ENCODE measurements at regions not wholly inside any gene's neighbourhood (a gene's known extent, or its start where the extent isn't known, plus 50 kb on each side); places are given as distances from the start of the nearest gene placed in this dataset.

- no peak for DNase-seq (ENCODE audit: low spot score)
Measured at GRCh38 chr2:8536686-8537561, 144.9 kb upstream of the ID2 start.

GRCh38 chr2:8537562-8538155 lies 144.2 kb upstream of the ID2 start:
- DNase-seq (ENCODE audit: low spot score) = no peak

DNA sequence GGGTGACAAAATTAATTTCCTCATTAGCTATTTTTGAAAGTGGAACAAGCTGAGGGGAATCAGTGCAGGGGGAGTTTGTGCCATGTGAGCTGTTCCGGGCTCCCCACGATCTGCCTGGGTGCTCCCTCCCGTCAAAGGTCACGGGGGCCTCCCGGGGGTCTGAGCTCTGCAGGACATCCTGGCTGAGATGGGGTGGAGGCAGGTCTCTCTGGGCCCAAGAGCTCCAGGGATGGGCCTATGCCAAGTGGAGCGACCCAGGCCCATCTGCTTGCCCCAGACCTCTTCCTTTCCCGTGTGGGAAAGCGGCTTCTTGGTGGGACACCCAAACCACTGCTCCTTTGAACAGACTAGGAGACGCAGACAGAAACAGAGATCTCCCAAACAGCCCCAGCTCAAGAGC lies 143.3 kb upstream of the ID2 start:
- no peak for DNase-seq (ENCODE audit: low spot score)

DNA sequence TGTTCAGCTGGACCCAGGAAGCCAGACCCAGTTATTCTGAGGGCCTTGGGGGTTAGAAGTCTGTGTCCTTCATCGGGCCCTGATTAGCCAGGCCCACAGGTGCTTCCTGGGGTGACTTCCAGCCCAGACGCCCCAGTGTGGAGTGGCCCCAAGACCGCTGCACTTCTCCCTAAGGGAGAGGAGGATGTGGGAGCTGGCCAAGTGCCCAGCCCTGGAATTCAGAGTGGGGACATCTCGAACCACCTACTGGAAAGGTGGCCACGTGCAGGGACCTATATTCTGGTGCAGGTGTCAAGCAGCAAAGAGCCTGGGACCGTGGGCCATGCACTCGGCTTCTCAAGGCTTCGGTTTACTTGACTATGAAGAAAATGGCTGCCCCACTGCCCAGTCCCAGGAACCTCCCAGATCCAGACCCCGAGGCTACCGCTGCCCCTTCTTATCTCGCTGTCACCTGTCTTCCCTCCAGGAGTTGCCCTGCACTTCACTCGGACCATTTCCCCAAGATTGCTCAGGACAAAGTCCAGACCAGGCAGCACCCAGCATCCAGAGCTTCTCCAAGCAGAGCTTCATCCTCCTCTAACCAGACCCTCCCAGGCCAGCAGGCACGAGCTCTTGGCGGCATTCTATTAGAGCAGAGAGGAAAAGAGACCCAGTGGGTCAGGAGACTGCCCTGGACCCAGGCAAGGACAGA lies 142.8 kb upstream of the ID2 start:
- no peak for DNase-seq (ENCODE audit: low spot score)

- peak; percentile 83 for DNase-seq (ENCODE audit: low spot score)
Measured at GRCh38 chr2:8539743-8540551, 141.9 kb upstream of the ID2 start.

DNA sequence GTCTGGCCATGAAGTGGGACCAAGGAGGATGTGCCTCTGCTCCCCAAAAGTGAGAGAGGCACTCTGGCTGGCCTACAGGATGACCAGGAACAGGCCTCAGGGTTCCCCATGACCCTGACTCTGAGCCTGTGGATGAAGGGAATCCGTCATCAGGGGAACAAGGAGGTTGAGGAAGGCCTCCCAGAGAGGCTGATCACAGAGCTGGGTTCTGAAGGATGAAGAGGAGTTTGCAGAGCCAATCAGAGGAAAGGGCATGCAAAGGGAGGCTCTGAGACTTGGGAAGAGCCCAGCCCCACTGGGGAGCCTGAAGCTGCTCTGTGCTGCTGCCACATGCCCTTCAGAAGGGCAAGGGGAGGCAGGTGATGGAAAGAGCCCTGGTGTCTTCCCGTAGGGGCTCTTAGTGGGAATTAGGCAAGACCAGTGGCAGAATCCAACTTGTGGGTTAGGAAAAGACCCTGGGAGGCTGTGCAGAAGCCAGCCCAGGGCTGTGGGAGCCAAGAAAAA lies 141.3 kb upstream of the ID2 start:
- no peak for DNase-seq (ENCODE audit: low spot score)

- DNase-seq (ENCODE audit: low spot score) = no peak
Measured at GRCh38 chr2:8541223-8541622, 140.6 kb upstream of the ID2 start.

GRCh38 chr2:8541636-8542035 lies 140.2 kb upstream of the ID2 start:
- DNase-seq (ENCODE audit: low spot score) = no peak

GRCh38 chr2:8542381-8543059 lies 139.3 kb upstream of the ID2 start:
- no peak for DNase-seq (ENCODE audit: low spot score)

- DNase-seq (ENCODE audit: low spot score) = no peak
Measured at GRCh38 chr2:8543060-8543382, 138.8 kb upstream of the ID2 start.

DNA sequence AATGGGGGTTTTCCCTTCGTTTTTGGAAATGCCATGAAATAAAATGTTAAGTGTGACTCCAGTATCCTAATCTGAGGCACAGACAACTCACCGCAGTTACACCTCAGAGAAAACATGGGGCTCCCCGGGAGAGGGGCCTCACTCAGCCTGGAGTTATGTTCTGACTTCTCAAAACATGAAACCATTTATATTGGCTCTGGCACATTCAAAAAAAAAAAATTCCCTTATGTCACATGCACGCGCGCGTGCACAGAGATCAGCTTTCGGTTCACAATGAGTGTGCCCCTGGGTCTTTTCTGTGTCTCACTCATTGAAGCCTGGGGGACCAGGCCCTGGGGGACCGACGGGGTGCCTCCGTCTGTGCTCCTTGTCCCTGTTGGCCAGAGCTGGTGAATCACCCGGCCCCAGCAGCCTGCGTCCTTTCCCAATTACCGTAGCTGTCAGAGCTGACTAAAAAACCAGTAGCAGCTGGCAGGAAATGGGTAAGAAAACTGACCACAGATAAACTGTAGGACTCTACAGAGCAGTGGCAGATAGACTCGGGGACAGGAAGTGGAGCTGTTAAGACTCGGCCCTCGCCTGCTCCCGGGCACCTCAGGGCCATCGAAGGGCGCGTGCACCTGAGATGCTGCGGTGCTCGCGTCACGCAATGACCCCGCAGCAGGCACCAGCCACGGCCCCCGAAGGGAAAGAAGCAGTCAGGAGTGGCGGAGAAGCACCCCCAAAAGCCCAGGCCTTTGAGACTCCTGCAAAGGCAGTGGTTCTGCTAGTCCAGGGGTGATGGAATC lies 138.3 kb upstream of the ID2 start:
- DNase-seq (ENCODE audit: low spot score) = no peak

DNA sequence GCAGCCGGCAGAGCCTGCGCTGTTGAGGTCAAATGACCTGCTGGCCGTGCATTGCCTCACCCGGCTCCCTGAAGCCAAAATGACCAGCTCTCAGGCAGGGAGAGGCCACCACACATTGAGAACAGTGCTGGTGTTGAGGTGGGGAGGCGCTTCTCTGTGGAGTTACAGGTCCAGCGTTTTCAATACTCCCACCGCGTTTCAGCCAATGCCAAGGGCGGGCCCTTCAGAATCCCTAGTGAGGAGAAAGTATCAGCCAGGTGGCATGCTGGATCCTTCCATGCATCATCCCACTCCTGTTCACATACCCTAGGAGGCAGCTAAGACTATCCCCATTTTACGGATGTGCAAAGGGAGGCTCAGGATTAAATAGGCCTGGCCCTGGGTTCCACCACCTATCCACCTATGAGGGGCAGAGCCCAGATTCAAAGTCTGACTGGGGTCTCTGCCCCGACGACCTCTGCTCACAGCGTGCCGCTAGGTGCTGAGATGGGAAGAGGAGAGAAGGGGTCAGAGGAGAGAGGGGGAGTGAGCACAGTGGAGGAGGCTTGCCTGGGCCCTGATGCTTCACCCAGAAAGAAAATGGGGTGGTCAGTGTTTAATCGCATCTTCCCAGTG lies 137.6 kb upstream of the ID2 start:
- DNase-seq (ENCODE audit: low spot score) = no peak

- DNase-seq (ENCODE audit: low spot score) = peak; percentile 65
Measured at GRCh38 chr2:8544786-8545694, 136.8 kb upstream of the ID2 start.

GRCh38 chr2:8545695-8546611 lies 135.9 kb upstream of the ID2 start:
- DNase-seq (ENCODE audit: low spot score) = no peak

DNA sequence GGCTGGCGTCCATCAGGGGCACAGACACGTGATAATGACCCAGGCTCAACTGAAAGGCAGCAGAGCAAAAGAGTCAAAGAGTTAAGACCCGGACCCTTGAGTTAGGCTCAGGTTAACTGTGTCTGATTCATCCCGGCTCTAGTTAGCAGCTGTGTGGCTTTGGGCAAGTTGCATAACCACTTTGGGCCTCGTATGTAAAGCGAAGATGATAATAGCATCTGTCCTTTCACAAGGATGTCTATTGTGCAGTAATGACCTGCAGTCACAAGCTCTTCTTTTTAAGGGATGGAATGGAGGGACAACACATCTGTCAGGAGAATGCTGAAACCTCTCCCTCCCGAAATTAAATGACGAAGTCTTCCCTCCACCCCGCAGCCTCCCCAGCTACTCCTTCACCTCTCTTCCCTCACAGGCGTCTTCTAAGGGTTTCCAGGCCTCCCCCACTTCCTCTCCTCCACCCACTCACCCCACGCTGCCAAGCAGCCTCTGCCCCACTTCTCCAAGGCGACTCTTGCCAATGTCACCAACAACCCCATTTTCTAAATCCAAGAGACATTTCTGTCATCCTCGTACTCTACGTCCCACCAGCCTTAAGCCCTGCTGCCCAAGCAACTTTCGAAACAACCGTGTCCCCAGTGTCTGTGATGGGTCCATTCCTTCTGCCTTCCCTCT lies 135.1 kb upstream of the ID2 start:
- no peak for DNase-seq (ENCODE audit: low spot score)

- DNase-seq (ENCODE audit: low spot score) = no peak
Measured at GRCh38 chr2:8547284-8548064, 134.4 kb upstream of the ID2 start.

Measured in mucosa of gallbladder (tissue), 1 donor.